HepG2 (cell line): ENCODE measurements at regions not wholly inside any gene's neighbourhood (a gene's known extent, or its start where the extent isn't known, plus 50 kb on each side); places are given as distances from the start of the nearest gene placed in this dataset.
A peak's percentile ranks its signal among the peaks of the same experiment; 100 is the strongest.

Experiments
- ADNP ChIP-seq: sonication (generic); formaldehyde crosslinking; IDR thresholded peaks from 2 replicates; pipeline ENCODE4 v1.4.0; 2020; ENCODE audit warnings: missing genetic modification reagents
- AHDC1 ChIP-seq: sonication (generic); formaldehyde crosslinking; IDR thresholded peaks from 2 replicates; pipeline ENCODE4 v1.5.1; 2020; ENCODE audit warnings: mild to moderate bottlenecking, missing genetic modification reagents, borderline replicate concordance
- ATRX ChIP-seq: sonication (generic); formaldehyde crosslinking; IDR thresholded peaks from 2 replicates; pipeline ENCODE4 v1.4.0; 2020; ENCODE audit warnings: missing genetic modification reagents, borderline replicate concordance
- BATF2 ChIP-seq: sonication (generic); formaldehyde crosslinking; IDR thresholded peaks from 2 replicates; pipeline ENCODE4 v1.8.0; 2022; ENCODE audit warnings: mild to moderate bottlenecking, missing genetic modification reagents, moderate library complexity
- FOXK1 ChIP-seq: sonication (generic); formaldehyde crosslinking; IDR thresholded peaks from 2 replicates; pipeline ENCODE4 v1.4.0; 2020; ENCODE audit warnings: low read depth, missing genetic modification reagents, borderline replicate concordance
- FOXM1 ChIP-seq: sonication (generic); formaldehyde crosslinking; IDR thresholded peaks from 2 replicates; pipeline ENCODE4 v1.5.0; 2020; ENCODE audit warnings: missing genetic modification reagents
- IRF2 ChIP-seq: IDR thresholded peaks from 2 replicates; pipeline ENCODE4 v1.6.1; 2018; ENCODE audit warnings: missing genetic modification reagents, missing compliant biosample characterization
- IRF9 ChIP-seq: sonication (generic); formaldehyde crosslinking; IDR thresholded peaks from 2 replicates; pipeline ENCODE4 v1.8.0; 2022; ENCODE audit warnings: missing genetic modification reagents, mild to moderate bottlenecking, borderline replicate concordance
- MBD4 ChIP-seq: IDR thresholded peaks from 2 replicates; pipeline ENCODE4 v1.6.1; 2012; ENCODE audit warnings: low read length, inconsistent platforms, borderline replicate concordance
- MIER3 ChIP-seq: IDR thresholded peaks from 2 replicates; pipeline ENCODE4 v1.6.1; 2016; ENCODE audit warnings: missing compliant biosample characterization, borderline replicate concordance
- NFATC3 ChIP-seq: sonication (generic); formaldehyde crosslinking; IDR thresholded peaks from 2 replicates; pipeline ENCODE4 v1.5.1; 2020; ENCODE audit warnings: mild to moderate bottlenecking, missing genetic modification reagents
- SMARCE1 ChIP-seq: fragments of 450-650 bp; IDR thresholded peaks from 2 replicates; pipeline ENCODE4 v1.6.1; 2017; ENCODE audit warnings: borderline replicate concordance
- TRIM24 ChIP-seq: sonication (generic); formaldehyde crosslinking; IDR thresholded peaks from 2 replicates; pipeline ENCODE4 v1.8.0; 2022; ENCODE audit warnings: mild to moderate bottlenecking, missing genetic modification reagents
- ZBTB42 ChIP-seq: sonication (generic); formaldehyde crosslinking; IDR thresholded peaks from 2 replicates; pipeline ENCODE4 v1.5.0; 2020; ENCODE audit warnings: mild to moderate bottlenecking, missing genetic modification reagents
- ZMYM2 ChIP-seq: sonication (generic); formaldehyde crosslinking; IDR thresholded peaks from 2 replicates; pipeline ENCODE4 v1.8.0; 2022; ENCODE audit warnings: mild to moderate bottlenecking, missing genetic modification reagents
- ZNF737 ChIP-seq: sonication (generic); formaldehyde crosslinking; IDR thresholded peaks from 2 replicates; pipeline ENCODE4 v1.5.0; 2020; ENCODE audit warnings: missing genetic modification reagents, mild to moderate bottlenecking, borderline replicate concordance
- ZNF761 ChIP-seq: sonication (generic); formaldehyde crosslinking; conservative IDR thresholded peaks from 2 replicates; pipeline ENCODE4 v1.4.0; 2020; ENCODE audit warnings: mild to moderate bottlenecking, missing genetic modification reagents
- ZNF772 ChIP-seq: sonication (generic); formaldehyde crosslinking; IDR thresholded peaks from 2 replicates; pipeline ENCODE4 v1.5.0; 2020; ENCODE audit warnings: mild to moderate bottlenecking, missing genetic modification reagents
- ZSCAN5A ChIP-seq: sonication (generic); formaldehyde crosslinking; IDR thresholded peaks from 2 replicates; pipeline ENCODE4 v1.8.0; 2022; ENCODE audit warnings: mild to moderate bottlenecking, missing genetic modification reagents, borderline replicate concordance

GRCh38 chr2:172270278-172271079, 156.9 kb upstream of the ITGA6 start (continued):
- TF ChIP-seq IRF9 (CRISPR knock-in tag) (0 out of 2 replicates have a peak, but pooled peaks have one; percentile 28), IRF2 (CRISPR knock-in tag) (0 out of 2 replicates have a peak, but pooled peaks have one; percentile 28), TRIM24 (no peak), ZSCAN5A (CRISPR knock-in tag) (no peak), ZNF737 (CRISPR knock-in tag) (no peak), NFATC3 (CRISPR knock-in tag) (no peak), ATRX (CRISPR knock-in tag) (no peak), ZNF772 (no peak), ZBTB42 (CRISPR knock-in tag) (no peak), MIER3 (CRISPR knock-in tag) (no peak), BATF2 (CRISPR knock-in tag) (no peak), MBD4 (no peak), ZMYM2 (CRISPR knock-in tag) (no peak), ZNF761 (no peak), FOXK1 (peak; percentile 72; the same call in 1 of the 2 replicates), AHDC1 (CRISPR knock-in tag) (0 out of 2 replicates have a peak, but pooled peaks have one; percentile 25), FOXM1 (CRISPR knock-in tag) (no peak), SMARCE1 (no peak), ADNP (no peak)
